Brain microvascular endothelial cell (primary cell): ENCODE measurements at regions not wholly inside any gene's neighbourhood (a gene's known extent, or its start where the extent isn't known, plus 50 kb on each side); places are given as distances from the start of the nearest gene placed in this dataset.

Experiments
- DNase-seq: peaks from one replicate; pipeline ENCODE4 v3.0.0-alpha.2; 2020
- H3K27ac ChIP-seq: fragments of 250-450 bp; sonication (Bioruptor Pico); 2 replicates; pipeline ENCODE4 v1.5.1; 2020; ENCODE audit warnings: mild to moderate bottlenecking, moderate library complexity
- H3K27me3 ChIP-seq: fragments of 250-450 bp; sonication (Bioruptor Pico); replicated peaks from 2 replicates; pipeline ENCODE4 v1.5.1; 2020; ENCODE audit warnings: mild to moderate bottlenecking
- H3K36me3 ChIP-seq: fragments of 250-450 bp; sonication (Bioruptor Pico); replicated peaks from 2 replicates; pipeline ENCODE4 v1.5.1; 2020; ENCODE audit warnings: mild to moderate bottlenecking
- H3K4me3 ChIP-seq: 2 replicates; pipeline ENCODE4 v1.5.1; 2011; ENCODE audit warnings: low read depth, mild to moderate bottlenecking, control low read depth, low read length, moderate library complexity
- CTCF ChIP-seq: IDR thresholded peaks from 2 replicates; pipeline ENCODE4 v1.5.1; 2011; ENCODE audit warnings: low read depth, mild to moderate bottlenecking, moderate library complexity, low read length, control low read depth, inconsistent platforms; ENCODE audit errors: missing control alignments
- in situ Hi-C: cut with HindIII; loops from 2 replicates; pipeline ENCODE4 v1.10.0; 2017; ENCODE audit warnings: low sequenced_read_pairs, low pct_ligation_motif_present

- Histone ChIP-seq H3K4me3 (no peak overlapping the region), H3K27ac (no peak overlapping the region), H3K27me3 (no peaks in the 10 kb centered on the region), H3K36me3 (no peaks in the 10 kb centered on the region)
- in situ Hi-C loops = no loop called here
- no peak for DNase-seq
- TF ChIP-seq CTCF = no peak
These were observed 85.2 kb upstream of the CLCN4 start for GRCh38 chrX:10071451-10072144.

GRCh38 chrX:10072786-10073568 lies 83.8 kb upstream of the CLCN4 start:
- Histone ChIP-seq H3K4me3 (no peak overlapping the region), H3K27ac (no peak overlapping the region), H3K36me3 (no peaks in the 10 kb centered on the region), H3K27me3 (no peaks in the 10 kb centered on the region)
- in situ Hi-C loops = no loop called here
- TF ChIP-seq CTCF = no peak
- DNase-seq = no peak

GRCh38 chrX:10073671-10074070 lies 83.1 kb upstream of the CLCN4 start:
- no peak for TF ChIP-seq CTCF
- in situ Hi-C loops = no loop called here

GRCh38 chrX:10074241-10074941 lies 82.4 kb upstream of the CLCN4 start:
- H3K36me3 ChIP-seq = no peaks in the 10 kb centered on the region
- TF ChIP-seq CTCF = no peak
- no peak overlapping the region for H3K4me3 ChIP-seq
- no peak overlapping the region for H3K27ac ChIP-seq
- no peak for DNase-seq
- no peaks in the 10 kb centered on the region for H3K27me3 ChIP-seq
- in situ Hi-C loops = no loop called here

More at GRCh38 chrX:10073671-10074070, 83.1 kb upstream of the CLCN4 start:
- no peaks in the 10 kb centered on the region for H3K27me3 ChIP-seq
- H3K36me3 ChIP-seq = no peaks in the 10 kb centered on the region
- H3K4me3 ChIP-seq = no peak overlapping the region
- DNase-seq = no peak
- H3K27ac ChIP-seq = no peak overlapping the region

GRCh38 chrX:10076765-10077164 lies 80.0 kb upstream of the CLCN4 start:
- H3K4me3 ChIP-seq = no peak overlapping the region
- in situ Hi-C loops = no loop called here
- H3K27ac ChIP-seq = no peak overlapping the region
- DNase-seq = no peak
- no peak for TF ChIP-seq CTCF
- no peaks in the 10 kb centered on the region for H3K36me3 ChIP-seq
- no peaks in the 10 kb centered on the region for H3K27me3 ChIP-seq
